GM12864 (cell line): ENCODE measurements at regions not wholly inside any gene's neighbourhood (a gene's known extent, or its start where the extent isn't known, plus 50 kb on each side); places are given as distances from the start of the nearest gene placed in this dataset.

Experiments used
- DNase-seq: peaks from one replicate; pipeline ENCODE4 v3.0.0-alpha.2; 2011; ENCODE audit warnings: low read depth
- H3K4me3 ChIP-seq: 2 replicates; pipeline ENCODE4 v1.5.1; 2011; ENCODE audit warnings: mild to moderate bottlenecking, low read depth, low read length, control low read depth
- TF ChIP-seq, protein P1 (sequence below): IDR thresholded peaks from 2 replicates; pipeline ENCODE4 v1.5.1; 2011; ENCODE audit warnings: low read depth, mild to moderate bottlenecking, moderate library complexity, low read length, control low read depth, inconsistent platforms; ENCODE audit errors: missing control alignments

- H3K4me3 ChIP-seq: no peak overlapping the region
- DNase-seq: no peak
- TF ChIP-seq, protein P1, sequence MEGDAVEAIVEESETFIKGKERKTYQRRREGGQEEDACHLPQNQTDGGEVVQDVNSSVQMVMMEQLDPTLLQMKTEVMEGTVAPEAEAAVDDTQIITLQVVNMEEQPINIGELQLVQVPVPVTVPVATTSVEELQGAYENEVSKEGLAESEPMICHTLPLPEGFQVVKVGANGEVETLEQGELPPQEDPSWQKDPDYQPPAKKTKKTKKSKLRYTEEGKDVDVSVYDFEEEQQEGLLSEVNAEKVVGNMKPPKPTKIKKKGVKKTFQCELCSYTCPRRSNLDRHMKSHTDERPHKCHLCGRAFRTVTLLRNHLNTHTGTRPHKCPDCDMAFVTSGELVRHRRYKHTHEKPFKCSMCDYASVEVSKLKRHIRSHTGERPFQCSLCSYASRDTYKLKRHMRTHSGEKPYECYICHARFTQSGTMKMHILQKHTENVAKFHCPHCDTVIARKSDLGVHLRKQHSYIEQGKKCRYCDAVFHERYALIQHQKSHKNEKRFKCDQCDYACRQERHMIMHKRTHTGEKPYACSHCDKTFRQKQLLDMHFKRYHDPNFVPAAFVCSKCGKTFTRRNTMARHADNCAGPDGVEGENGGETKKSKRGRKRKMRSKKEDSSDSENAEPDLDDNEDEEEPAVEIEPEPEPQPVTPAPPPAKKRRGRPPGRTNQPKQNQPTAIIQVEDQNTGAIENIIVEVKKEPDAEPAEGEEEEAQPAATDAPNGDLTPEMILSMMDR: no peak
These were observed 50.6 kb upstream of the IKZF2 start for GRCh38 chr2:213202011-213202410.

GRCh38 chr2:213205944-213206343 lies 54.5 kb upstream of the IKZF2 start:
- H3K4me3 ChIP-seq: no peak overlapping the region
- TF ChIP-seq, protein P1: no peak
- no peak for DNase-seq

DNA sequence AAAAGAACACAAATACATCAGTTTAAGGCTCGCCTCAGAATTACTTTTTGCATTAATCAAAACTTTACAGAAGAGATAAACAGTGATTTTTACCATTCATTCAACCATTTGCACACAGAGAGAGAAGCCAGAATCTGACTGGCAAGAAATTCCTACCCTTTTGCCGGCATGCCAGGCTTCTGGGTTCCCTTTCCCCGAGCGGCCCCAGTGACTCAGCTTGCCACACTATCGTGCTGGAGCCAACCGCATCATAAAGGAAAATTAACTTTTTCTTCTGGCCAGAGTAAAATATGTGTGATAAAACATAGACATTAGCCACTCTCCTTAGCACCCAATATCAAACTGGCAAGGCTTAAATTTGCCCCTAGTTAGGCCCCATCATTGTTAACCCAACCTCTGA lies 61.8 kb upstream of the IKZF2 start:
- DNase-seq: no peak
- H3K4me3 ChIP-seq: no peak overlapping the region
- TF ChIP-seq, protein P1: no peak

DNA sequence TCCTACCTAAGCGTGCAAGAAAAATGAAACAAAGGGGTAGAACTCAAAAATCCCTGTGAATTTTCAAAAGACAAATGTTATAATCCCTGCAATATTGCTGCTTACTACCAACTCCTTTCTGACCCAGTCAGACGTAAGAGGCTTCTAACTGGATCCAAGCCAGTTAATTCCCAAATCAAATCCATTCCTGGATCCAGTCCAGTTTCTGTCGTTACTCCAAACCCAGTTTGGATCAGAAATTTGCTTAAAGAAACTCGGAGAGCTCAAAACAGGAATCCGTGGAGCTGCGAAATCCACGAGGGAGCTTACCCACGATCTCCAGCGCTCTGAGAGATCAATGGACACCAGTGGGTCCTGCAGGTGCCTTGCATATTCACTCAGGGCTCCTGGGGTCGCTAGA lies 62.8 kb upstream of the IKZF2 start:
- TF ChIP-seq, protein P1: no peak
- DNase-seq: no peak
- no peak overlapping the region for H3K4me3 ChIP-seq

GRCh38 chr2:213216461-213216860 lies 65.0 kb upstream of the IKZF2 start:
- H3K4me3 ChIP-seq: no peak overlapping the region
- TF ChIP-seq, protein P1: no peak
- no peak for DNase-seq

- no peak overlapping the region for H3K4me3 ChIP-seq
- TF ChIP-seq, protein P1: no peak
- no peak for DNase-seq
These were observed 64.4 kb upstream of the SPAG16 start for GRCh38 chr2:213219816-213220215.

DNA sequence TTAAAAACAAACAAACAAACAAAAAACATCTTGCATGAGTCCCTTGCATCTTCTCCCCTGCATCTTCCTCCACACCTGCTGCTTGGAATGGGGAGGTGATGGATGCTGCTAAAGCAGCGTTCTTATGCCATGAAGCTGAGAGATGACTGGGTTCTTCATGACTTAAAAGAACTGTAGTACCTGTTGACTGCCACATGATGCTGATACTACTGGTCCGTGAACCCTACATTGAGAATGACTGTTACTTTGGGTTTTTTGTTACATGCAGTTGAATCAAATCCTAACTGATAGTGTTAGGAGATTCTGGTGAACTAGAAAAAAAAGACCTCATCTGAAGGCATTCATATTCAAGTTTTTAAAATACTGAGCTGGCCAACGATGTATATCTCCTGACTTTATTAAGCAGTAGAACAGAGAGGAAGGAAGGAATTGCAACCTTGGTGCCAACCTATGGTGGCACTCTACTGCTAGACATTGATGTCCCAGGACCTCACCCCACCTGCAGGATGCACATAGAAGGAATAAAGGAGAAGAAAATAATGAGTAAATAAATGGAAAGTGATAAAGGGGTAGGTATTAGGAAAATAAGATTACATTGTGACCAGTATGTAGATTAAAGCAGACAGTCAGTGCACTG lies 63.2 kb upstream of the SPAG16 start:
- no peak overlapping the region for H3K4me3 ChIP-seq
- TF ChIP-seq, protein P1: peak; percentile 40
- DNase-seq: no peak
